ENCODE measurements at regions not wholly inside any gene's neighbourhood (a gene's known extent, or its start where the extent isn't known, plus 50 kb on each side); places are given as distances from the start of the nearest gene placed in this dataset.
"Not testable (repeated sequence)": the region's sequence is repeated elsewhere in the genome, so short reads cannot be mapped to it uniquely, and the experiment has no call there.

- Histone ChIP-seq H3K4me1 (no peaks in the 10 kb centered on the region), H3K27me3 (no peaks in the 10 kb centered on the region), H3K4me3 (no peak overlapping the region), H3K27ac (no peak overlapping the region), H3K9me3 (no peaks in the 10 kb centered on the region), H3K36me3 (no peaks in the 10 kb centered on the region)
- WGBS, 2 donors (ENCODE audit: low coverage in 1 of 2) = 49 to 53% methylated on average over 5 to 7 of the region's 9 CpGs
- ATAC-seq = no peak
- no peak for TF ChIP-seq POLR2AphosphoS5 (IDR thresholded peaks at IDR 0.05)
- no peak for TF ChIP-seq CTCF (IDR thresholded peaks at IDR 0.05)
- TF ChIP-seq EP300 (IDR thresholded peaks at IDR 0.05) = no peak
- TF ChIP-seq POLR2A (IDR thresholded peaks at IDR 0.05) = no peak
Observed at GRCh38 chr6:125584468-125584939, 164.9 kb upstream of the HEY2 start.

- TF ChIP-seq POLR2AphosphoS5 (IDR thresholded peaks at IDR 0.05) = no peak
- no peak for TF ChIP-seq EP300 (IDR thresholded peaks at IDR 0.05)
- no peak for TF ChIP-seq POLR2A (IDR thresholded peaks at IDR 0.05)
- TF ChIP-seq CTCF (IDR thresholded peaks at IDR 0.05) = no peak
- WGBS, 2 donors (ENCODE audit: low coverage in 1 of 2) = 82 to 100% methylated on average over 2 to 4 of the region's 4 CpGs
- ATAC-seq = no peak
Observed at GRCh38 chr6:125585470-125585869, 164.0 kb upstream of the HEY2 start.

GRCh38 chr6:125586074-125586473, 163.4 kb upstream of the HEY2 start:
- TF ChIP-seq EP300 (IDR thresholded peaks at IDR 0.05) (no peak), CTCF (IDR thresholded peaks at IDR 0.05) (no peak), POLR2AphosphoS5 (IDR thresholded peaks at IDR 0.05) (no peak), POLR2A (IDR thresholded peaks at IDR 0.05) (no peak)
- Histone ChIP-seq H3K27ac (no peak overlapping the region), H3K4me3 (no peak overlapping the region), H3K36me3 (no peaks in the 10 kb centered on the region), H3K4me1 (no peaks in the 10 kb centered on the region), H3K27me3 (no peaks in the 10 kb centered on the region), H3K9me3 (no peaks in the 10 kb centered on the region)
- no peak for ATAC-seq
- WGBS, 2 donors (ENCODE audit: low coverage in 1 of 2) = 59 to 86% methylated on average over 3 of the region's 3 CpGs

More at GRCh38 chr6:125585470-125585869, 164.0 kb upstream of the HEY2 start:
- no peaks in the 10 kb centered on the region for H3K9me3 ChIP-seq
- no peak overlapping the region for H3K27ac ChIP-seq
- H3K27me3 ChIP-seq = no peaks in the 10 kb centered on the region
- no peaks in the 10 kb centered on the region for H3K4me1 ChIP-seq
- no peaks in the 10 kb centered on the region for H3K36me3 ChIP-seq
- H3K4me3 ChIP-seq = no peak overlapping the region

- Histone ChIP-seq H3K4me3 (no peak overlapping the region), H3K4me1 (no peaks in the 10 kb centered on the region), H3K27ac (no peak overlapping the region), H3K36me3 (no peaks in the 10 kb centered on the region), H3K27me3 (no peaks in the 10 kb centered on the region), H3K9me3 (no peaks in the 10 kb centered on the region)
- 100% methylated on average over 1 of the region's 1 CpG for WGBS, 2 donors (ENCODE audit: low coverage in 1 of 2)
- ATAC-seq = no peak
- no peak for TF ChIP-seq POLR2AphosphoS5 (IDR thresholded peaks at IDR 0.05)
- TF ChIP-seq CTCF (IDR thresholded peaks at IDR 0.05) = no peak
- no peak for TF ChIP-seq EP300 (IDR thresholded peaks at IDR 0.05)
- no peak for TF ChIP-seq POLR2A (IDR thresholded peaks at IDR 0.05)
Observed at GRCh38 chr6:125586605-125587004, 162.8 kb upstream of the HEY2 start.

- H3K4me1 ChIP-seq = no peaks in the 10 kb centered on the region
- ATAC-seq = no peak
- no peak overlapping the region for H3K27ac ChIP-seq
- TF ChIP-seq POLR2AphosphoS5 (IDR thresholded peaks at IDR 0.05) (no peak), EP300 (IDR thresholded peaks at IDR 0.05) (no peak), CTCF (IDR thresholded peaks at IDR 0.05) (no peak), POLR2A (IDR thresholded peaks at IDR 0.05) (no peak)
- no peaks in the 10 kb centered on the region for H3K36me3 ChIP-seq
- H3K9me3 ChIP-seq = no peaks in the 10 kb centered on the region
- no peak overlapping the region for H3K4me3 ChIP-seq
- no peaks in the 10 kb centered on the region for H3K27me3 ChIP-seq
- 60 to 73% methylated on average over 9 to 11 of the region's 11 CpGs for WGBS, 2 donors (ENCODE audit: low coverage in 1 of 2)
Observed at GRCh38 chr6:125587666-125588632, 161.5 kb upstream of the HEY2 start.

GRCh38 chr6:125591796-125592195, 157.6 kb upstream of the HEY2 start:
- 71% methylated on average over 3 of the region's 3 CpGs; no CpG with 5 or more reads in 1 of the 2 donors for WGBS, 2 donors (ENCODE audit: low coverage in 1 of 2)
- not testable (repeated sequence) for H3K36me3 ChIP-seq, H3K9me3 ChIP-seq, H3K27me3 ChIP-seq, H3K4me1 ChIP-seq, ATAC-seq, H3K4me3 ChIP-seq, H3K27ac ChIP-seq
